ENCODE measurements at regions not wholly inside any gene's neighbourhood (a gene's known extent, or its start where the extent isn't known, plus 50 kb on each side); places are given as distances from the start of the nearest gene placed in this dataset.
"Not testable (repeated sequence)": the region's sequence is repeated elsewhere in the genome, so short reads cannot be mapped to it uniquely, and the experiment has no call there.

DNA sequence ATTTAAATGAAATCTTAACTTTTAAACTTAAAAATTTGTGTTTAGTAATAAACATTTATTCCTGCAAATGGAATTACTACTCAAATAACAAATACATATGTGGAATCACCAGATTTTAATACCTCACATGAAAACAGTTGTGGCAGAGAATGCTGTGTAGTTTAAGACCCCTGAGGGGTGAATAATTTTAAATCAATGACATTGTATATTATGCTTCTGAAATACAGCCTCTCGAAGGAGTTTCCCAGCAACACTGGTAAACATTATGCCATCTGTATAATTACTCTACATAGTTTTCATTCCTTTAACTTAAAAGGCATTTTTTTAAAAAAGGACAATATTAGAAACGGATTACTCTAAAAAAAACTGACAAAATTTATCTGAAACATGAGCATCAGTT is 2313.3 kb downstream of the ARAP2 start:
- DNase-seq (ENCODE audit: low read depth): no peak

DNA sequence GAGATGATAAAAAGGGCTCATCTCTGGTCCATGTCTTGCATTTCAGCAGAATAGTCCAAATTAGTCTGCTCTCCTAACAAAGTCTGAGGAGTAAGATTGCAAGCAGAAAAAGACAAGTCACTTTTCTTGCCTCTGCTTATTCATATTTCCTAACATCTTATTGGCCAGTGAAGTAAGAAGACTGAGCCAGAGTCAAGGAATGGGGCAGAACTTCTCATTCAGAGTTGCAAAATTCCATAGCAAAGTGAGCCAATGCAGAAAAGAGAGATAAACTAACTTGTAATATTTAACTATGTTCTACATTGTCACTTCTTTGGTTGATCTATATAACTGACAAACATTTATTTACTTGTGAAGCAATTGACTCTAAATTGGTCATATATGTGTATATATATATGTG is 2304.0 kb downstream of the ARAP2 start:
- no peak for DNase-seq (ENCODE audit: low read depth)

DNA sequence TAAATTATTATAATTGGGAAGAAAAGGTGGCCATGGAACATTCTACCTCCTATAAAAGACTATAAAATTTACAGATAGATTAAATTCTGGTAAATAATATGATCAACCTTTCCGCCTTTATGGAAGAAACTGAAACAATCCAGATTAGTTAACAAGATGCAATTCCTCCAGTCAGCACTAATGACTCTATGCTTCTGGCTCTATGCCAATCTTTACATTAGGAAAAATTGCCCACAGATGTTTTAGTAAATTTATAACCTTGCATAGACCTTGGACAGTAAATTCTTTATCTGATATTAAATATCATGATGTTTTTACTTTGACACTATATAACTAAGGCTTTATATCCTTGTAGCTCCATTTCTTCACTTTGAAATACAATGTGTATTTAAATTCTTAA is 2302.5 kb downstream of the ARAP2 start:
- DNase-seq (ENCODE audit: low read depth): no peak

DNA sequence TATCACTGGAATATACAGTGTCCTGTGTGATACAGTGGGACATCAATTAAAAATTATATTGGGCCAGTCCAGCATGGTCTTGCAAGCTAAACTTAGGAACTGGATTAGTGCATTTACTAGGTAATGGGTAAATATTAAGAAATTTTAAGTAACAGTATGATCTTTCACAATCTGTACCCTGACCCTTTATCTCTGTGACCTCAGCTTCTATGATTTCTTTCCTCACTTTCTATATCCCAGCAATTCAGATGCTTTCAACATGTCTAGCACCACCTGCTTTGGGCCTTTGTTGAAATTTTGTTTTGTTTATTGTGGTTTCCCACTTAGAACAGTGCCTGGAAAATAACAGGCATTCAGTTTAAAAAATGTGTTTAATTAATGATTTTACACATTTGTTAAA is 2295.4 kb downstream of the ARAP2 start:
- no peak for DNase-seq (ENCODE audit: low read depth)

DNA sequence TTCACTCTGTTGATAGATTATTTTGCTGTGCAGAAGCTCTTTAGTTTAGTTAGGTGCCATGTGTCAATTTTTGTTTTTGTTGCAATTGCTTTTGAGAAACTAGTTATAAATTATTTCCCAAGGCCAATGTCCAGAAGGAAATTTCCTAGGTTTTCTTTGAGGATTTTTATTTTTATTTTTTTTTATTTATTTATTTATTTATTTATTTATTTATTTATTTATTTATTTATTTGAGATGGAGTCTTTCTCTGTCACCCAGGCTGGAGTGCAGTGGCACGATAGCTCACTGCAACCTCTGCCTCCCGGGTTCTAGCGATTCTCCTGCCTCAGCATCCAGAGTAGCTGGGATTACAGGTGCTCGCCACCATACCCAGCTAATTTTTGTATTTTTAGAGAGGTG is 2290.5 kb downstream of the ARAP2 start:
- DNase-seq (ENCODE audit: low read depth): not testable (repeated sequence)

DNA sequence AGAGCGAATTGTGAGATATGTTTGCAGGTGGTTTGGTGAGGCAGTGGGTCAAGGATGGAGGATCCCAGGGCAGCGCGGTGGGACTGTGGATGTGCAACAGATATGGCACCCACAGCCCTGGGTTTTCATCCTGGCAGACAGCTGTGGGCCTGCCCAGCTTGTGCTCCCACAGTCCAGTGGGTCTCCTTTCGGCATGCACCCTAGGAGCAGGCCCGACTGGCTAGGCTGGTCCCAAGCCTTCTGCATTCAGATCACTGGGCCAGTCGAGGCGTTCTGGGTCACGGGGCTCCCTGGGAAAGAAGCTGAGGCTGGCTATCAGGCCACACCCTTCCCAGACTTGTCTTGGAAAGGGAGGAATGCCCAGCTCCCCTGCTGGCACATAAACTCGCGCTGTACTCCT is 2289.6 kb downstream of the ARAP2 start:
- DNase-seq (ENCODE audit: low read depth): no peak

DNA sequence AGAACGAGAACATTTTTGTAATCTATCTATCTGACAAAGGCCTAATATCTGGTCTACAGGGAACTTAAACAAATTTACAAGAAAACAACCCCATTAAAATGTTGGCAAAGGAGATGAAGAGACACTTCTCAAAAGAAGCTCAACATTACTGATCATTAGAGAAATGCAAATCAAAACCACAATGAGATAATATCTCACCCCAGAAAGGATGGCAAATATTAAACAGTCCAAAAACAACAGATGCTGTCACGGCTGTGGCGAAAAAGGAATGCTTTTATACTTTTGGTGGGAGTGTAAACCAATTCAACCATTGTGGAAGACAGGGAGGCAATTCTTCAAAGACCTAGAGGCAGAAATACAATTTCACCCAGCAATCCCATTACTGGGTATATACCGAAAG is 2284.8 kb downstream of the ARAP2 start:
- DNase-seq (ENCODE audit: low read depth): peak; percentile 55

DNA sequence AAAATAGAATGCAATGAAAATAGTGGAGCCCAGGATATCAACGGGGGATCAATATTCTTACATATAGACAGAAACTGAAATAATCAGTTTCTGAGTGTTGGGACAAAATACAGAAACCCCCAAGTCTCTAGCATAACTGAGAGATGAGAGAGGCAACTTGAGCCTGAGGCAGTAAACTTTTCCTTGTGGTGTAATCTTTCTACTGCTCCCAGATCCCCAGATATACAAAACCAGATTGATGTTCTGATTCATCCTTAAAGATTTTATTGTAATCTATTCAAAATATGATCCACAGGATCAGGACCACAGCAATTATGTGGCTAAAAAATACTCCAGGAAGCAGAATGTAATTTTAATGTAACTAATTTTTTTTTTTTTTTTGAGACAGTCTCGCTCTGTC is 2282.6 kb downstream of the ARAP2 start:
- no peak for DNase-seq (ENCODE audit: low read depth)

DNA sequence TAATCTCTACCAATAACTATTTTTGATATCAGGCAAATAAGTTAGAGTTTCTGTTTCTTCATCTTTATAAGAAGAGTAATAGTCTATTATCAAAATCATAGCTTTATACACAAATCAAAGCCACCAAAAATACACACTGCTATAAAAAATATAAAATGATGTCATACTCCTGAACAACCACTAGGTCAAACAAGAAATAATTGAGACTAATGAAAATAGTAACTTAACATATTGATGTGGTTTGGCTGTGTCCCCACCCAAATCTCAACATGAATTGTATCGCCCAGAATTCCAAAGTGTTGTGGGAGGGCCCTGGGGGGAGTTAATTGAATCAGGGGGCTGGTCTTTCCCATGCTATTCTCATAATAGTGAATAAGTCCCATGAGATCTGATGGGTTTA is 2277.5 kb downstream of the ARAP2 start:
- DNase-seq (ENCODE audit: low read depth): no peak

DNA sequence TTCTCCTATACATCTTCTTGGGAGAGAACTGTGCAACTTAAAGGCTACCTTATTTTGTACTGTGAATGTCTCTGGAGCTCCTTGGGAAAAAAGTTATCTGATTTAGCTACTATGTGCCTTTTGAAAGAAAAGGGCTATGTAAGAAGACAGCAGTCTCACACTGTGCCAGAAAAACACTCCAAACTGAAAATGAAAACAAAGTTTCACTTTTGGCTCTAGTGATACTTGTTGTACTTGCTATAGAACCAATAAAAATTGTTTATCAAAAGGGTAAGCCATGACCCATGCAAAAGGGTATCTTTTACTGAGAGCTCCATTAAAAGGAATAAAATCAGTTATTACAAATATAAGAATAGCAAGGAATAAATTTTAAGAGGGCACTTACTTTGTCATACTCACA is 2270.0 kb downstream of the ARAP2 start:
- DNase-seq (ENCODE audit: low read depth): no peak

DNA sequence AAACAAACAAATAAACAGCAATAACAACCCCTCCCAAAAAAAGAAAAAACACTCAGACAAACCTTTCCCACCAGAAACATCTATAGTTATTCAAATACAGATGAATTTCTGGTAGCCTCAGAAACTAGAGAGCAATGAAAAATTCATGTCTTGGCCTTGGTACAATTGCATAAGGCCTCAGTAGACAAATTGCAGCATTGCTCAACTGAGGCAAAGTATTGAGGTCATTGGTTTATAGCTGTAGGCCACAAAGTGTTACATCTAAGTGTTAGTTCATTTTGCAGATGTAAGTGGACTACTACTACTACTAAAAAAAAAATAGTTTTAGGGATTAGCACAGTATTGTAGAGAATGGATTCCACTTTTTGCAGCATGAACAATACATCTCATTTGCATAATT is 2268.3 kb downstream of the ARAP2 start:
- no peak for DNase-seq (ENCODE audit: low read depth)

DNA sequence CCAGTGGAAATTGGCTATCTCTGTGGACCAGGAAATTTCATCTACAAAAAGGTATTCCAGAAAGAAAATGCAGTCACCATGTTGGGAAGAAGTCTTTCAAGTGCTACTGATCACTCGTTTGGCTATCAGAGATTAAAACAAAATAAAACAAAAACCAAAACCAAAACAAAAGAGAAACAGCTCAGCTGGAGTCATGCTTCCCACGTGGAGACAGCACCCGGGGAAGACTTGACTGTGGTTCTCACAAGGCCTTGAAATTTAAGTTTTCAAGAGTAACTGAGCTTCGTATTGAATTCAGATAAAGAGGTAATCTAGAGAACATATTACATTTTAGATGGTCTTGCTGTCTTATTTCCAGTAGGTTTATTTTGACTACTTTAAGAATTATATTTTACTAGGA is 2264.5 kb downstream of the ARAP2 start:
- DNase-seq (ENCODE audit: low read depth): not testable (repeated sequence)

DNA sequence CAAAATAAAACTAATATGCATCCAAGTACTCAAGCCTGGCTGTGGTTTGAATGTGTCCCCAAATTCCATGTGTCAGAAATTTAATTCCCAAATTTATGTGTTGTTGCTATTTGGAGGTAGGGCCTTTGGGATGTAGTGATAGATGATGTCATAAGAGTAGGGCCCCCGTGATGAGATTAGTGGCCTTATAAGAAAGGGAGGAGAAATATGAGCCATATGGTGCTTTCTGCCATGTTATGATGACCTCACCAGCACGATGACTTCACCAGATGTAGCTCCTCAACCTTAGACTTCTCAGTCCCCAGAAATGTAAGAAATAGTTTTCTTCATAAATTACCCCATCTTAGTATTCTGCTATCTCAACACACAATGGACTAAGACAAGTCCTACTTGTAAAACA is 2264.0 kb downstream of the ARAP2 start:
- no peak for DNase-seq (ENCODE audit: low read depth)

DNA sequence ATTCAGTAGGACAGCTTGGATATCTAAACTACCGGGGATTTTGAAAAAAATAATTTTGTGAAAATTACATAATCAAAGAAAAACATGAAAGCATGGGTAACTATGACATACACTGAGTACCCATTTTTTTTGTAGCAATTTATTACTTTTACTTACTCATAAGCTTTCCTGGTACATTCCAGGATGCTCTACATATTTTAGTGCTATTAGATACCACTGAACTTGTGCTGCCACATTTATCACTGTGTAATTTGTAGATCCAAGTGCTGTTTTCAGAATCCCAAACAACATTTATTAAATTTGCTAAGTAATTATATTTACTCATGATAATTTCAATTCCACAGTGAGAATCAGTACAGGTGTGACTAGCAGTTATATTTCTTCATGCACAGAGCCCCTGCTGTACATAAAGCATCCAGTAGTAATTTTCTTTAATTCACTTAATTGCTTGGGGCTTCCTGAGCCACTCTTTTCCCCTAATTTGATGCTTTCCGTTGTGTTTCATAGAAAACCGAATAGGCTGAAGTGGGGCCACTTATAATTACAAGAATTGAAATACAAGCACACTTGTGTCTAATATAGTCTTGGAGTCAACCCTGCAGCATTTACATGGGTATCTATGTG is 2254.4 kb downstream of the ARAP2 start:
- no peak for DNase-seq (ENCODE audit: low read depth)

DNA sequence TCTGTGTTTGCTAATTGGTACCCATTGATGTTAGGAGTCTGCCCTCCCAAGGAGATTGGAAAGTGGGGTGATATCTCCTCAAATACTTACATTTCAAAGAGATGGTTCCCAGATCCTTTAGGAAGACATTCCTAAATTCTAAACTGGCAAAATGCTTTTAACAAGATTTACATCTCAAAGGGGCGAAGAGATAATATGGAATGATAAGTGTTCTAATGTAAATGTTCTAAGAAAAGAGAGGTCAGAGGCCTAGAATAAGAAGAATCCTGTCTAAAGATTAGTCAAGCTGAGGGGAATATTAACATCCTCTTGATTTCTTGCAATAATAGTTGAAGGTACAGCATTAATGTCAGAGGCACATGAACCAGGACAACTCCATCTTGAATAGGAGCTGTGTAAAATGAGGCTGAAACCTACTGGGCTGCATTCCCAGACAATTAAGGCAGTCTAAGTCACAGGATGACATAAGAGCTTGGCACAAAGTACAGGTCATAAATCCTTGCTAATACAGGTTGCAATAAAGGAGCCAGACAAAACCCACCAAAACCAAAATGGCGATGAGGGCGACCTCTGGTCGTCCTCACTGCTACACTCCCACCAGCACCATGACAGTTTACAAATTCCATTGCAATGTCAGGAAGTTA is 2248.1 kb downstream of the ARAP2 start:
- DNase-seq (ENCODE audit: low read depth): no peak

DNA sequence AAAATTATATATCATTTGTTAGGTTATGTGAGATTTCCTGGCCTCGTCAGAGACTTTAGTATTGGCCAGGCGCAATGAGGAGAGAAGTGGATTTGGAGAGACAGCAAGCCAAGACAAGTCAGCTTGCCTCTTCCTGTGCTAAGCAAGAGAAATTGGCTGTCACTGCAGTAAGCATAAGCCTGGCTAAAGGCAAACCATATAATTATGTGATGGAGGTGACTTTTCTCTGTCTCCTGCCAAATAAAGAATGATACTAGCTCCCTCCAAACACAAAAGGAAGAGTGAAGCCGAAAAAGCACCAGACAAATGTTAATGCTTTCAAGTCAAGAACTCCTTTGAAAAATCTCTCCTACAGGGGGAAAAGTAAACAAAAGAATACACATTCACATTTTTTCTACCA is 2246.0 kb downstream of the ARAP2 start:
- no peak for DNase-seq (ENCODE audit: low read depth)

DNA sequence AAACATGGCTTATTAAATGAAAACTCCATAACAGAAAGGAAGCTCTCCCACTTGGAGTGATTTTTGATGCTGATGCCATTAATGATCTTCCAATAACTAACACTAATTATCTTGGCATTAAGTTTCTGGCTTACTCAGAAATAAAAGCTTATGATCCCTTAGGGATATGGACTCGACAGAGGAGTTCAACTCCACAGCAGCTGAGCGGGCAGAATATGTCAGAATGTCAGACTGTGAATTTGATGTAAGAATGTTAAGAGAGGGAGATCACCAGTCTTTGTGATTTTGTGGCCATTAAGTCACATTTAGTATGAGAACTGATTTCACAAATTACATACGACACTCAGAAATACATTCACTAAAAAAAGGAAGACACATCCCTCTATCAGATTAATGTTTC is 2244.0 kb downstream of the ARAP2 start:
- DNase-seq (ENCODE audit: low read depth): no peak

DNA sequence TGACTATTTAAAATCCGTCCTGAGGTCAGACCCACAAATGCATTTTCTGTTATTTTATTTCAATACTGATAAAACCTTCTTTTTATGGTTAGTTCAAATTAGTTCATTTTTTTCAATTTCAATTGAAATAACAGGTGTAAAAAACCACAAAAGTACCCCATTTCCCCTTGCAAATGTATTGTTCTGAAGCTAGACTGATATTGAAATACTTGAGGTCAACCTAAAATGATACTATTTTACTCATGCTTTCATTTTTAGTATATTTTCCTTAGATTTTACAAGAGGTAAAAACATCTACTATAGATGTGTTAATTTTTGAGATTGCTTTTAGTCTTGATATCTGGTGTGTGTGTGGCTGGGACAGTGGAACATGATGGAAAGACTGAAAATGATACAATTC is 2237.8 kb downstream of the ARAP2 start:
- not testable (repeated sequence) for DNase-seq (ENCODE audit: low read depth)

DNA sequence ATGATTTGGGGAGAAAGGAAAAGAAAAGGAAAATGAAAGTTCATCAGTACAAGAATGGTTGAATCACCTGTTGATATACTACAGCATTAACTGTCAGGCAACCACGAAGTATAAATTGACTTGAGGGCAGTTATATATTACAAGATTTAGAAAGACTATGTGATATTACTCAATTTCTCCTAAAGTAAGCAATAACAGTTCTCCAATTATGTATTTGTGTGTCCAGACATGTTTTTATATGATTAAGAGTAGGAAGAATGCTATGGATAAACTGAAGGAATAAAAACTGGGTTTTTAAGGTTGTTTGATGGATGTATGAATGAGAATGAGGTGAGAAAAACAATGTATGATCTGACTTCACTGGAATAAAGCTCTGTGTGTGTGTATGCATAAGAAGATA is 2234.4 kb downstream of the ARAP2 start:
- DNase-seq (ENCODE audit: low read depth): no peak

DNA sequence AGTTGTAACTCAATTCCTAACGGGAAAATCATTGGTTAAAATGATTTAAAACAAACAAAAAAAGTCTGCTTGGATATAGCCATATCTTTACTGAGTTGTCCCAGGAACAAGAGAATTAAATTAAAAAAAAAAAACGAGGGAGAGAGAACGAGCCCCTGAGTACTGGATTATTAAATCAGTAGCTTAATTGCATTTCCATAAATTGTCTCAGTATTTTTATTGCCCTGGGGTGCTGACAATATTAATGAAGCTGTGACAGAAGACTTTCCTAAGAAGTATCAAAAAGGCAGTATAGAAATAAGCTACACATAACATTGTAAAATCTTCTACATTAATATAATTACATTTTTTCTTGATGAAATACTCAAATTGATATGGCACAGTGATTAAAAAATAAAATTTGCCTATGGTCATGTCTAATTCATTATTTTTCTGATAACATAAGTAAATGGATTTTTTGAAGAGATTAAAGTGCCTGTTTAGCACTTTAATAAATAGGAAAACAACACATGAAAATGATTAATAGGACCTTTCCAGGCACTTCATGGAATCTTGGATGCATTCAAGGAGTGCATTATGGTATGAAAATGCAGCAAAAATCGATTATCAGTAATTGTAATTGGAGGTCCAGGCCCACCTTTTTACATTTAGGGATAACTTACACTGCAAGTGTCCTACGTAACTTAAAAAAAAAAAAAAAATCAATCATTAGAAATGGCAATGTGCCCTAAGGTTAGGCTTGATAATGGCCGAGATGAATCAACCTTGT is 2233.4 kb downstream of the ARAP2 start:
- no peak for DNase-seq (ENCODE audit: low read depth)

DNA sequence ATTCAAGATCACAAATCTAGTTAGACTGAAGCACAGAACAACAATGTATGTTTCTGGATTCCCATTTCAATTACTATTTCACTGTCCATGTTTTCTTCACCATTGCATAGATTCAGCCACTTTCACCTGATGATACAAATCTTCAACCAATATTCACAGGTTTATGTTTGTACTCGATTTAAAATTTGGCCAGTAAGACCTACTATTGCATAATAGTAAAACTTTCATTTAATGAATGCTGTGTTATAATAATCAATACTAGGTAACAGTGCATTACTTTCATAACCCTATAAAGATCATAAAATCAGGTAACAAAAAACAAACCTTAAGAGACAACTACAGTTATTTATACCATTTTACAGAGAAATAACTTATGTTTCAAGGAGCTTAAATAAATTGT is 2209.1 kb downstream of the ARAP2 start:
- DNase-seq (ENCODE audit: low read depth): no peak

DNA sequence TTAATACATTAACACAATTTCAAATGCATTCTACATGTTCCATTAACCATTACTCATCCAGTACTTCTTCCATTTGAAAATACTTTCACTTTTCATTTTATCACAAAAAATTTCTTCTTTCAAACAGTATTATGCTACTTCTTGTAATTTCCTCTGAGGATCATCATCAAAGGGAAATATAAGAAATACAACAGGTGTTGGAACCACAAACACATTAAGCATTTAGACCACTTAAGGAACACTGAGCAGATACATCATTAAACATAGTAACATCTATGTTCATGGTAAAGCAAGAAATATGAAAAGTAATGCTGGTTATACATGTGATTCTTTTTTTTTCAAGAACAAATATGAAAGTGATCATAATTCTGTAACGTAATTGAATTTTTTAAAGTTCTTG is 2207.0 kb downstream of the ARAP2 start:
- DNase-seq (ENCODE audit: low read depth): no peak

DNA sequence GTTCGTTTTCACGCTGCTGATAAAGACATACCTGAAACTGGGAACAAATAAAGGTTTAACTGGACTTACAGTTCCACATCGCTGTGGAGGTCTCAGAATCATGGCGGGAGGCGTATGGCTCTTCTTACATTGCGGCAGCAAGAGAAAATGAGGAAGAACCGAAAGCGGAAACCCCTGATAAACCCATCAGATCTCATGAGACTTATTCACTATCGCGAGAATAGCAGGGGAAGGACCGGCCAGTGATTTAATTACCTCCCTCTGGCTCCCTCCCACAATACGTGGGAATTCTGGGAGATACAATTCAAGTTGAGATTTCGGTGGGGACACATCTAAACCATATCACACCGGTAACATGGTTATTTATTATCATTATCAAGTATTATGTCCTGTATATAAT is 2204.5 kb downstream of the ARAP2 start:
- no peak for DNase-seq (ENCODE audit: low read depth)
